Astrocyte (in vitro differentiated cells and primary cell): ENCODE measurements at regions not wholly inside any gene's neighbourhood (a gene's known extent, or its start where the extent isn't known, plus 50 kb on each side); places are given as distances from the start of the nearest gene placed in this dataset.

ENCODE experiments used
- DNase-seq: peaks from one replicate; pipeline ENCODE4 v3.0.0-alpha.2; 2010; ENCODE audit warnings: low read depth
- FAIRE-seq: peaks from 2 replicates; lab custom pipeline; 2011; peaks lifted over from hg19 to GRCh38; lab: Jason Lieb, UNC
- H2AFZ ChIP-seq: 2 replicates; pipeline ENCODE4 v1.6.0; 2012; ENCODE audit warnings: low read depth, low read length, inconsistent platforms
- H3K27ac ChIP-seq: 2 replicates; pipeline ENCODE4 v1.5.1; 2011; ENCODE audit warnings: low read depth, low read length, inconsistent platforms
- H3K27me3 ChIP-seq: 2 replicates; pipeline ENCODE4 v1.6.0; 2011; ENCODE audit warnings: low read length, inconsistent platforms; ENCODE audit not compliant: insufficient read depth
- H3K36me3 ChIP-seq: 2 replicates; pipeline ENCODE4 v1.5.1; 2011; ENCODE audit warnings: low read length, inconsistent platforms; ENCODE audit not compliant: insufficient read depth
- H3K4me1 ChIP-seq: 2 replicates; pipeline ENCODE4 v1.5.1; 2011; ENCODE audit warnings: low read length, inconsistent platforms; ENCODE audit not compliant: insufficient read depth
- H3K4me2 ChIP-seq: 2 replicates; pipeline ENCODE4 v1.6.0; 2012; ENCODE audit warnings: low read length, inconsistent platforms
- H3K4me3 ChIP-seq: 2 replicates; pipeline ENCODE4 v1.5.1; 2011; ENCODE audit warnings: low read depth, mild to moderate bottlenecking, low read length, inconsistent platforms; ENCODE audit not compliant: insufficient read depth
- H3K79me2 ChIP-seq: 2 replicates; pipeline ENCODE4 v1.6.0; 2012; ENCODE audit warnings: mild to moderate bottlenecking, low read length, inconsistent platforms; ENCODE audit not compliant: insufficient read depth
- H3K9ac ChIP-seq: 2 replicates; pipeline ENCODE4 v1.6.0; 2012; ENCODE audit warnings: mild to moderate bottlenecking, low read length, inconsistent platforms
- H3K9me3 ChIP-seq: 2 replicates; pipeline ENCODE4 v1.5.1; 2012; ENCODE audit warnings: low read depth, mild to moderate bottlenecking, low read length, inconsistent platforms; ENCODE audit not compliant: insufficient read depth
- H4K20me1 ChIP-seq: 2 replicates; pipeline ENCODE4 v1.6.0; 2012; ENCODE audit warnings: low read length, inconsistent platforms; ENCODE audit not compliant: insufficient read depth
- H3K27ac Mint-ChIP-seq: one replicate; pipeline ENCODE4 v1.8.0; 2021; ENCODE audit warnings: mild to moderate bottlenecking, mixed read lengths; ENCODE audit not compliant: unreplicated experiment
- H3K27me3 Mint-ChIP-seq: one replicate; pipeline ENCODE4 v1.8.0; 2021; ENCODE audit warnings: low read depth, mixed read lengths; ENCODE audit not compliant: unreplicated experiment
- H3K36me3 Mint-ChIP-seq: one replicate; pipeline ENCODE4 v1.8.0; 2021; ENCODE audit warnings: low read depth, mixed read lengths; ENCODE audit not compliant: unreplicated experiment
- H3K4me1 Mint-ChIP-seq: one replicate; pipeline ENCODE4 v1.8.0; 2021; ENCODE audit warnings: low read depth, mixed read lengths; ENCODE audit not compliant: unreplicated experiment
- H3K4me3 Mint-ChIP-seq: one replicate; pipeline ENCODE4 v1.8.0; 2021; ENCODE audit warnings: mild to moderate bottlenecking, moderate library complexity, mixed read lengths; ENCODE audit not compliant: unreplicated experiment
- H3K9me3 Mint-ChIP-seq: one replicate; pipeline ENCODE4 v1.8.0; 2021; ENCODE audit warnings: mild to moderate bottlenecking, mixed read lengths; ENCODE audit not compliant: unreplicated experiment
- CTCF ChIP-seq: IDR thresholded peaks from 2 replicates; pipeline ENCODE4 v1.5.1; 2011; ENCODE audit warnings: low read depth, mild to moderate bottlenecking, inconsistent platforms, low read length, moderate library complexity; ENCODE audit not compliant: insufficient read depth
- EZH2 ChIP-seq: IDR thresholded peaks from 2 replicates; pipeline ENCODE4 v1.6.1; 2012; ENCODE audit warnings: mild to moderate bottlenecking, low read length, inconsistent platforms; ENCODE audit not compliant: insufficient read depth

- H3K4me3 ChIP-seq = no peak overlapping the region
- Mint-ChIP-seq H3K27ac (no peak overlapping the region), H3K9me3 (no peaks in the 10 kb centered on the region), H3K4me3 (no peak overlapping the region), H3K27me3 (peaks cover 46% of the 10 kb centered on the region), H3K4me1 (no peaks in the 10 kb centered on the region), H3K36me3 (no peaks in the 10 kb centered on the region)
- H3K79me2 ChIP-seq = no peaks in the 10 kb centered on the region
- H3K27me3 ChIP-seq = no peaks in the 10 kb centered on the region
- H3K4me1 ChIP-seq = no peaks in the 10 kb centered on the region
- H4K20me1 ChIP-seq = no peaks in the 10 kb centered on the region
- no peaks in the 10 kb centered on the region for H3K36me3 ChIP-seq
- no peak overlapping the region for H3K9ac ChIP-seq
- TF ChIP-seq CTCF = no peak
- no peak for TF ChIP-seq EZH2
- peaks cover 3% of the 10 kb centered on the region for H3K9me3 ChIP-seq
- H3K4me2 ChIP-seq = no peak overlapping the region
- H2AFZ ChIP-seq = no peak overlapping the region
- DNase-seq (no peak), FAIRE-seq (no peak)
- H3K27ac ChIP-seq = no peak overlapping the region
Measured at GRCh38 chr16:5446623-5447240, 349.1 kb upstream of the EEF2KMT start.

- Histone ChIP-seq H3K4me3 (no peak overlapping the region), H3K4me2 (no peak overlapping the region), H3K36me3 (no peaks in the 10 kb centered on the region), H3K27ac (no peak overlapping the region), H3K9ac (no peak overlapping the region), H3K9me3 (peaks cover 3% of the 10 kb centered on the region), H3K79me2 (no peaks in the 10 kb centered on the region), H4K20me1 (no peaks in the 10 kb centered on the region), H3K4me1 (no peaks in the 10 kb centered on the region), H3K27me3 (no peaks in the 10 kb centered on the region), H2AFZ (no peak overlapping the region)
- TF ChIP-seq EZH2 (no peak), CTCF (no peak)
- no peak for DNase-seq
- Mint-ChIP-seq H3K36me3 (no peaks in the 10 kb centered on the region), H3K9me3 (peaks cover 6% of the 10 kb centered on the region), H3K4me1 (no peaks in the 10 kb centered on the region), H3K27ac (no peak overlapping the region), H3K4me3 (no peak overlapping the region), H3K27me3 (peaks cover 21% of the 10 kb centered on the region)
- FAIRE-seq = no peak
Measured at GRCh38 chr16:5444189-5444588, 346.6 kb upstream of the EEF2KMT start.

- H3K9ac ChIP-seq = no peak overlapping the region
- no peaks in the 10 kb centered on the region for H3K4me1 ChIP-seq
- no peak overlapping the region for H3K4me3 ChIP-seq
- no peak for TF ChIP-seq CTCF
- TF ChIP-seq EZH2 = no peak
- H3K4me3 Mint-ChIP-seq = no peak overlapping the region
- H3K27ac Mint-ChIP-seq = no peak overlapping the region
- H3K9me3 Mint-ChIP-seq = peaks cover 6% of the 10 kb centered on the region
- DNase-seq (no peak), FAIRE-seq (no peak)
- H3K4me2 ChIP-seq = no peak overlapping the region
- no peaks in the 10 kb centered on the region for H4K20me1 ChIP-seq
- H3K36me3 ChIP-seq = no peaks in the 10 kb centered on the region
- peaks cover 14% of the 10 kb centered on the region for H3K27me3 Mint-ChIP-seq
- no peaks in the 10 kb centered on the region for H3K79me2 ChIP-seq
- no peak overlapping the region for H3K27ac ChIP-seq
- no peaks in the 10 kb centered on the region for H3K36me3 Mint-ChIP-seq
- no peak overlapping the region for H2AFZ ChIP-seq
- peaks cover 3% of the 10 kb centered on the region for H3K9me3 ChIP-seq
- H3K27me3 ChIP-seq = no peaks in the 10 kb centered on the region
- H3K4me1 Mint-ChIP-seq = peaks cover 2% of the 10 kb centered on the region
Measured at GRCh38 chr16:5442986-5443385, 345.4 kb upstream of the EEF2KMT start.
